K562 (cell line): ENCODE measurements at regions not wholly inside any gene's neighbourhood (a gene's known extent, or its start where the extent isn't known, plus 50 kb on each side); places are given as distances from the start of the nearest gene placed in this dataset.

Source experiments
- ELF1 ChIP-seq: fragments of 200-800 bp; sonication (Bioruptor generic); IDR thresholded peaks from 2 replicates; pipeline ENCODE4 v1.6.1; 2016; ENCODE audit warnings: missing genetic modification characterization, missing compliant biosample characterization
- SMARCE1 ChIP-seq: fragments of 450-650 bp; IDR thresholded peaks from 2 replicates; pipeline ENCODE4 v1.7.1; 2016; ENCODE audit warnings: mild to moderate bottlenecking
- TF ChIP-seq, protein P1 (sequence below): fragments of 450-650 bp; IDR thresholded peaks from 2 replicates; pipeline ENCODE4 v1.6.1; 2016; ENCODE audit warnings: mild to moderate bottlenecking, moderate library complexity

DNA sequence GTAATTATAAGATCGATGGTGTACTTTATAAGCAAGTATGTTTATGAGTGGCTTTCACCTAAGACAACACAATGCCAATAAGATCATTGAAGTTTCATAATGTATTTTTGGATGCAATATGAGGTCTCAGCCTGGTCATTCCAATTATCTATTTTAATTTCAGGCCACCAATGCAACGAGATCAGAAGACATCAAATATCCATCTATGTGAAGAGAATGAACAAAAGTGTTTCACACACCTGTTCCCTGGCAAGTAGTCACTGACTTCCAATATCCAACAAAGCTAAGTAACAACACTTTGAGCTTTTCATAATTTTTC is 53.6 kb upstream of the TMCO5A start (continued):
- TF ChIP-seq, protein P1, sequence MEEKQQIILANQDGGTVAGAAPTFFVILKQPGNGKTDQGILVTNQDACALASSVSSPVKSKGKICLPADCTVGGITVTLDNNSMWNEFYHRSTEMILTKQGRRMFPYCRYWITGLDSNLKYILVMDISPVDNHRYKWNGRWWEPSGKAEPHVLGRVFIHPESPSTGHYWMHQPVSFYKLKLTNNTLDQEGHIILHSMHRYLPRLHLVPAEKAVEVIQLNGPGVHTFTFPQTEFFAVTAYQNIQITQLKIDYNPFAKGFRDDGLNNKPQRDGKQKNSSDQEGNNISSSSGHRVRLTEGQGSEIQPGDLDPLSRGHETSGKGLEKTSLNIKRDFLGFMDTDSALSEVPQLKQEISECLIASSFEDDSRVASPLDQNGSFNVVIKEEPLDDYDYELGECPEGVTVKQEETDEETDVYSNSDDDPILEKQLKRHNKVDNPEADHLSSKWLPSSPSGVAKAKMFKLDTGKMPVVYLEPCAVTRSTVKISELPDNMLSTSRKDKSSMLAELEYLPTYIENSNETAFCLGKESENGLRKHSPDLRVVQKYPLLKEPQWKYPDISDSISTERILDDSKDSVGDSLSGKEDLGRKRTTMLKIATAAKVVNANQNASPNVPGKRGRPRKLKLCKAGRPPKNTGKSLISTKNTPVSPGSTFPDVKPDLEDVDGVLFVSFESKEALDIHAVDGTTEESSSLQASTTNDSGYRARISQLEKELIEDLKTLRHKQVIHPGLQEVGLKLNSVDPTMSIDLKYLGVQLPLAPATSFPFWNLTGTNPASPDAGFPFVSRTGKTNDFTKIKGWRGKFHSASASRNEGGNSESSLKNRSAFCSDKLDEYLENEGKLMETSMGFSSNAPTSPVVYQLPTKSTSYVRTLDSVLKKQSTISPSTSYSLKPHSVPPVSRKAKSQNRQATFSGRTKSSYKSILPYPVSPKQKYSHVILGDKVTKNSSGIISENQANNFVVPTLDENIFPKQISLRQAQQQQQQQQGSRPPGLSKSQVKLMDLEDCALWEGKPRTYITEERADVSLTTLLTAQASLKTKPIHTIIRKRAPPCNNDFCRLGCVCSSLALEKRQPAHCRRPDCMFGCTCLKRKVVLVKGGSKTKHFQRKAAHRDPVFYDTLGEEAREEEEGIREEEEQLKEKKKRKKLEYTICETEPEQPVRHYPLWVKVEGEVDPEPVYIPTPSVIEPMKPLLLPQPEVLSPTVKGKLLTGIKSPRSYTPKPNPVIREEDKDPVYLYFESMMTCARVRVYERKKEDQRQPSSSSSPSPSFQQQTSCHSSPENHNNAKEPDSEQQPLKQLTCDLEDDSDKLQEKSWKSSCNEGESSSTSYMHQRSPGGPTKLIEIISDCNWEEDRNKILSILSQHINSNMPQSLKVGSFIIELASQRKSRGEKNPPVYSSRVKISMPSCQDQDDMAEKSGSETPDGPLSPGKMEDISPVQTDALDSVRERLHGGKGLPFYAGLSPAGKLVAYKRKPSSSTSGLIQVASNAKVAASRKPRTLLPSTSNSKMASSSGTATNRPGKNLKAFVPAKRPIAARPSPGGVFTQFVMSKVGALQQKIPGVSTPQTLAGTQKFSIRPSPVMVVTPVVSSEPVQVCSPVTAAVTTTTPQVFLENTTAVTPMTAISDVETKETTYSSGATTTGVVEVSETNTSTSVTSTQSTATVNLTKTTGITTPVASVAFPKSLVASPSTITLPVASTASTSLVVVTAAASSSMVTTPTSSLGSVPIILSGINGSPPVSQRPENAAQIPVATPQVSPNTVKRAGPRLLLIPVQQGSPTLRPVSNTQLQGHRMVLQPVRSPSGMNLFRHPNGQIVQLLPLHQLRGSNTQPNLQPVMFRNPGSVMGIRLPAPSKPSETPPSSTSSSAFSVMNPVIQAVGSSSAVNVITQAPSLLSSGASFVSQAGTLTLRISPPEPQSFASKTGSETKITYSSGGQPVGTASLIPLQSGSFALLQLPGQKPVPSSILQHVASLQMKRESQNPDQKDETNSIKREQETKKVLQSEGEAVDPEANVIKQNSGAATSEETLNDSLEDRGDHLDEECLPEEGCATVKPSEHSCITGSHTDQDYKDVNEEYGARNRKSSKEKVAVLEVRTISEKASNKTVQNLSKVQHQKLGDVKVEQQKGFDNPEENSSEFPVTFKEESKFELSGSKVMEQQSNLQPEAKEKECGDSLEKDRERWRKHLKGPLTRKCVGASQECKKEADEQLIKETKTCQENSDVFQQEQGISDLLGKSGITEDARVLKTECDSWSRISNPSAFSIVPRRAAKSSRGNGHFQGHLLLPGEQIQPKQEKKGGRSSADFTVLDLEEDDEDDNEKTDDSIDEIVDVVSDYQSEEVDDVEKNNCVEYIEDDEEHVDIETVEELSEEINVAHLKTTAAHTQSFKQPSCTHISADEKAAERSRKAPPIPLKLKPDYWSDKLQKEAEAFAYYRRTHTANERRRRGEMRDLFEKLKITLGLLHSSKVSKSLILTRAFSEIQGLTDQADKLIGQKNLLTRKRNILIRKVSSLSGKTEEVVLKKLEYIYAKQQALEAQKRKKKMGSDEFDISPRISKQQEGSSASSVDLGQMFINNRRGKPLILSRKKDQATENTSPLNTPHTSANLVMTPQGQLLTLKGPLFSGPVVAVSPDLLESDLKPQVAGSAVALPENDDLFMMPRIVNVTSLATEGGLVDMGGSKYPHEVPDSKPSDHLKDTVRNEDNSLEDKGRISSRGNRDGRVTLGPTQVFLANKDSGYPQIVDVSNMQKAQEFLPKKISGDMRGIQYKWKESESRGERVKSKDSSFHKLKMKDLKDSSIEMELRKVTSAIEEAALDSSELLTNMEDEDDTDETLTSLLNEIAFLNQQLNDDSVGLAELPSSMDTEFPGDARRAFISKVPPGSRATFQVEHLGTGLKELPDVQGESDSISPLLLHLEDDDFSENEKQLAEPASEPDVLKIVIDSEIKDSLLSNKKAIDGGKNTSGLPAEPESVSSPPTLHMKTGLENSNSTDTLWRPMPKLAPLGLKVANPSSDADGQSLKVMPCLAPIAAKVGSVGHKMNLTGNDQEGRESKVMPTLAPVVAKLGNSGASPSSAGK, result no peak
- TF ChIP-seq ELF1 (tag) (no peak), SMARCE1 (no peak)
